ENCODE measurements at regions not wholly inside any gene's neighbourhood (a gene's known extent, or its start where the extent isn't known, plus 50 kb on each side); places are given as distances from the start of the nearest gene placed in this dataset.
"Not testable (repeated sequence)": the region's sequence is repeated elsewhere in the genome, so short reads cannot be mapped to it uniquely, and the experiment has no call there.

DNA sequence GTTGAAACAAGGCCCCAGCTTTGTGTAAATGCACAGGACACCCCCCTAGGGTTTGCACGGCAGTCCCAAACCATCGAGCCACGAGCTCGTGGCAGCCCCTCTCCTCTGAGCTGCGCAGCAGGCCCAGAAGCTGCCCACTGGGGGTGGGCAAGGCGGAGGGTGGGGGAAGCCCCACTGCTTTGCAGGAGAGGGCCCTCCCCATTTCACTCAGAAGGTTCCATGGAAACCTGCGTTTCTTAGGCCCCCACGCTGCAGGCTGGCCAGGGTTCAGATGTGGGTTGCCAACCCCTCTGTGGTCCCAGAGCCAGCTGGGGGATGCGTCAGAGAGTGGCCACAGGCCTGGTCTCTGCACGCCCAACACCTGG lies 303.2 kb downstream of the CCDC74A start:
- TF ChIP-seq CTCF (optimal IDR thresholded peaks at IDR 0.05 in 1 of 3, IDR thresholded peaks at IDR 0.05 in 1 of 3, conservative IDR thresholded peaks at IDR 0.05 in 1 of 3; ENCODE audit: extremely low read depth in 1 of 3, insufficient read depth in 2 of 3, low read length in 3 of 3); EZH2 (IDR thresholded peaks at IDR 0.05; ENCODE audit: low read length): not testable (repeated sequence)
